NCI-H82 (cell line): ENCODE measurements at regions not wholly inside any gene's neighbourhood (a gene's known extent, or its start where the extent isn't known, plus 50 kb on each side); places are given as distances from the start of the nearest gene placed in this dataset.
A peak's percentile ranks its signal among the peaks of the same experiment; 100 is the strongest.
"Not testable (repeated sequence)": the region's sequence is repeated elsewhere in the genome, so short reads cannot be mapped to it uniquely, and the experiment has no call there.

Source experiments
- DNase-seq: peaks from one replicate; lab custom pipeline; 2025; lab: John Stamatoyannopoulos, UW

DNA sequence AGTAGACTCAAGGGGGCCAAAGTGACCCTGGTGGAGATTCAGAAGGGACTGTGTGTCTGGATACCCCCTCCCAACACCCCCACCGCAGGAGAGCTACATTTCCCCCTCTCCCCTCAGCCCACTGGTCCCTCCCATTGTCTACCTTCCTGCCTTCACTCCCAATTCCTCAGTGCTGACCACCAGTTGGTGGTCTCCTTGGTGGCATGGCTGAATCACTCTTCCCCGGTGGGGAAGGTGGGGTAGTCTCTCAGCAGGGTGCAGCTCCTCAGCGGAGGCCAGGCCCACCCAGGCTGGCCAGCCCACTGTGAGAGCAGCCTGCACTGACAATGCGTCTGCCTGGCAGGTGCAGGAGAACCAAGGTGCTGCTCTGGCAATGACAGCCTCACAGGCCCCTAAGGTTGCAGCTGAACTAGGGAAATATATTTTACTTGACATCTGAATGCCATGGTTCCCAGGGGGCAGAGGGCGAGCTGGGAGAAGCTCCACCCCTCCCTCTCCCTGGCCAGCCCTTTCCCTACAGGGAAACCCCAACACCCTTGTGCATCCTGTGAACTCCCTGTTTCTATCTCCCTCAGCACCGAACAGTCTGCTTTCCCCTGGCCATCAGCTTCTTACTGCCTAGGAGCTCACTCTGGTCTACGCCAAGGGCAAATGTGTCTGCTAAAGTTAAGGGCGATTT lies 62.6 kb upstream of the PAX8 start:
- no peak for DNase-seq

DNA sequence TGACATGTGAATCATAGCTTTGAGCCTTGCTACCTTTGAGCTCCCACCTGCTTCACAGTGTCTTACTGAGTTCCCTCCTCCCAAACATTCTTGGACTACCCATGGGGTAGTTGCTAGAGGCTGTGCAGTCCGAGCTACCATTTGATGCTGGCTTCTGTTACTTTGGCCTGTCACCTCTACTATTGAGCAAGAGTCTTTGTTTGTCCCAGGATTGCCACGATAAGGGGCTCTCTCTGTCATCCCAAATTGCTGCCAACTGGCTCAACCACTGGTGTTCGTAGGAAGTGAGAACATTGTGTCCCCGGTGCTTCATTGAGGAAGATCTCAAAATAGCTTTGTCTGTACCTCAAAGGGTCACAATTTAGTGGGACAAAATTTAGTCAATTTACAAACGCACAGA lies 59.1 kb upstream of the PAX8 start:
- DNase-seq: no peak

DNA sequence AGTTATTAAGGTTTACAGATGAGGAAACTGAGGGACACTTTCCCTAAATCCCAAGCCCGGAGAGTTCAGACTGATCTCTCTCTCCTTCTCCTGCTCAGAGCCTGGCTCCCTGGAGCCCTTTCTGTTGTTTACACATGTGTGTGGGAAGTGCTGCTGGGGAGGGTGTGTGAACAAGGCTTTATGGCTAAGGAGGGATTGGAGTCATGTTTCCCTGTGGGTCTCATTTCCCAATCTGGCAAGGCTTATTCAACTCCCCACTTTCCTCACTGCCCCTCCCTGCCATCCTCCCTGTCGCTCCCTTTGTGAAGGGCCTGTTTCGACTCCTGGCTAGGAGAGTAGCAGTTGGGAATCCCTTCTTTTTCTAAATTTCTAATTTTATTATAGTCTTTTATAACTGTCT lies 57.3 kb upstream of the PAX8 start:
- DNase-seq: peak; percentile 82

DNA sequence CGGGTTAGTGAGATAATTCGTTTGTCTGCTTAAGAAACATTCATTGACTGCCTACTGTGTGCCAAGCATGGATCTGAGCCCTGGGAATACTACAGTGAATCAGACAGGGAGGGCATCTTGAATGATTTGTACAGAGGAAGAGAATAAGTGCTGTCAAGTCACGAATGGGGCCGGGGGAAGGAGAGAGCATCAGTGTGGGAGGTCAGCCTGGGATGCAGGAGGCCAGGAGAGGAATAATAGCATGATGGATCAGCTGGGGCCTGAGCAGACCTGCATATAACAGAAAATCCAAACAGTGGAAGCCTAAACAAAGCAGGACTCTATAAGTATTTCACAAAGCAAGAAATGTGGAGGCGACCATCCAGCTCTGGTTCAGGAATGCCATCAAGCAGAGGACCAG lies 55.4 kb upstream of the PAX8 start:
- DNase-seq: no peak

DNA sequence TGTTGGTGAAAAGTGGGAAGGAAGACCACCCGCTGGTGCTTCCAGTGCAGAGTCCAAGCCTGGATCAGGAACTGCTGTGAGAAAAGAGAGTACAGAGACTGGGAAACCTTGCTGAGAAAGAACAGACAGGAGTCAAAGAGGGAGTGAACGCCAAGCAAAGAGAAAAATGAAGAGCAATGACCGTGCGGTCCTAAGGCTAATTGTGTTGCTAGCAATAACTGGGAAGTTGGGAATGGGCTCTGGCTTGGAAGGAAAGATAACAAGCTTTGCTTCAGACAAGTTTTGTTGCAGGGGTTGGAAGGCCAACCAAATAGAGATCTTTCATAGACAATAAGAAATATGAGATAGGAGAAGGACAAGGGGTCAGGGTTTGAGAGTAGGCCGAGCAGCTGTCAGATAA lies 55.0 kb upstream of the PAX8 start:
- not testable (repeated sequence) for DNase-seq

DNA sequence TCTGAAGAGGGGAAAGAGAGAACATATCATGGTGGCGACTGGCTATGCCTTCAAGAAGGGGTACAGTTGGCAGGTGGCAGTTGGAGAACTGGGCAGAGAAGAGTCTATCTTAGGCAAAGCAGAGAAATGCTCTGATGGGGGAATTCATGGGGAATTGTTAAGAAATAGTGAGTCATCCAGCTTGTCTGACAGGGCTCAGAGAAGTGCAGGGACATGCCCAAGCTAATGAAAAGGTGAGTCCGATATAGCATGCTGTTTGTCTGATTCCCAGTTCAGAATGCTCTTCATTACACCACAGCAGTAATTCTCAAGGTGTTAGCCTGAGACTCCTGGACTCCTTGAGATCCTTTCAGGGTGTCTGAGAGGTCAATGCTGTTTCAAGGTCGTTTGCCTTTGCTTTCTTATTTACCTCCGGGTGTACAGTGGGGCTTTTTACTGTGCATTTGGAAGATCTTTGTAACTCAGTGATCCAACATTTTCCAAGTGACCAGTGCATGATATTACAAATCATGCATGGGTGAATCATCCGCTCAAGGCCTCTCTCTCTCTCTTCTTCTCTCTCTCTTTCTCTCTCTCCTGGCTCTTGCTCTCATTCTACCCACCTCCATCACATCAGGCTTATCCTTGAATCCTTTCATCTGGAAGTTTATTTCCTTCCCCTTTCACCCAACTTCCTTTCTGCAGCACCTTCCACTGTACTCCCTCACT lies 51.5 kb upstream of the PAX8 start:
- DNase-seq: not testable (repeated sequence)

DNA sequence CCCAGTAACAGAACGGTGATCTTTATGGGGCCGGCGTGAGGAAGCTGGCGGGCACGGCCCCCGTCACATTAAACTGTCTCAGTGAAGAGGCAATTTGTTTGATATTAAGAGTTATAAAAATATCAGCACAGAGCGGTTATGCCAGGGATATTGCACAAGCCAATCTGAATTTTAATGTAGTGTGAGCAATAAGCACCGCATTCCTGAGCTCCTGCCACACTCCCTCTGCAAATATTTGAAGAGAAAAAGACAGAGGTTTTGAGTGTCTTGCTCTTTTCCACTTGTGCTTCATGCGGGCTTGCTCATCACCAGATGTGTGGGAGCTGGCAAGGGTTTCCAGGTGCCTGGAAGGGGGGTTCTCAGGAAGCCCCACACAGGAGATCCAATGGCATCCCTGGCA lies 50.3 kb upstream of the PAX8 start:
- DNase-seq: not testable (repeated sequence)

DNA sequence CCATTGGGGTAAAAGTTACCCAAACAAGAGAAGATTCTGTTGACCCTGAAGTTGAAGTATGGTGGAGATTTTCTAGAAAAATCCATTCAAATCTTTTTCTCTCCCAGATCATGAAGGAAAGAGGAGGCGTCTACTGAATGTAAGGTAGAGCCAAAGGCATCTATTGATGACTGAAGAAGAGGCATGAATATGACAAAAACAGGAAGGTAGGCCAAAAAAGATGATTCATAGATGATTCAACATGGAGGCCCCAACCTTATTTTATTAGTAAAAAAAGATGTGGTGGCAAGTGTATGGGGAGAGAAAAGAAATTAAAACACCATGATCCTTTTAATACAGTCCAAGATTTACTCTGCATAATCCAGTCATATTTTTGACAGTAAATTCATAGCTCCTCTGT lies 49.9 kb upstream of the PAX8 start:
- not testable (repeated sequence) for DNase-seq
